ENCODE measurements at regions not wholly inside any gene's neighbourhood (a gene's known extent, or its start where the extent isn't known, plus 50 kb on each side); places are given as distances from the start of the nearest gene placed in this dataset.
A peak's percentile ranks its signal among the peaks of the same experiment; 100 is the strongest.
"Not testable (repeated sequence)": the region's sequence is repeated elsewhere in the genome, so short reads cannot be mapped to it uniquely, and the experiment has no call there.

- Mint-ChIP-seq H3K36me3 (ENCODE audit: low read depth) (no peaks in the 10 kb centered on the region), H3K4me3 (no peak overlapping the region), H3K4me1 (no peaks in the 10 kb centered on the region), H3K27ac (no peak overlapping the region), H3K27me3 (peaks cover 49% of the 10 kb centered on the region), H3K9me3 (peaks cover 10% of the 10 kb centered on the region)
- ATAC-seq (replicated peaks), result no peak
Measured at GRCh38 chr20:63145156-63145555, 70.8 kb downstream of the YTHDF1 start.

- Mint-ChIP-seq H3K27me3 (peaks cover 39% of the 10 kb centered on the region), H3K9me3 (peaks cover 3% of the 10 kb centered on the region), H3K27ac (no peak overlapping the region), H3K4me3 (no peak overlapping the region), H3K4me1 (no peaks in the 10 kb centered on the region), H3K36me3 (ENCODE audit: low read depth) (no peaks in the 10 kb centered on the region)
- ATAC-seq (replicated peaks), result no peak
Measured at GRCh38 chr20:63142933-63143332, 73.0 kb downstream of the YTHDF1 start.

- peaks cover 26% of the 10 kb centered on the region for H3K27me3 Mint-ChIP-seq
- no peaks in the 10 kb centered on the region for H3K9me3 Mint-ChIP-seq
- no peaks in the 10 kb centered on the region for H3K4me1 Mint-ChIP-seq
- H3K36me3 Mint-ChIP-seq (ENCODE audit: low read depth), result no peaks in the 10 kb centered on the region
- no peak overlapping the region for H3K4me3 Mint-ChIP-seq
- H3K27ac Mint-ChIP-seq, result no peak overlapping the region
- no peak for ATAC-seq (replicated peaks)
Measured at GRCh38 chr20:63141531-63141930, 74.4 kb downstream of the YTHDF1 start.

GRCh38 chr20:63140514-63141433 lies 75.2 kb downstream of the YTHDF1 start:
- Mint-ChIP-seq H3K27me3 (peaks cover 24% of the 10 kb centered on the region), H3K27ac (no peak overlapping the region), H3K9me3 (no peaks in the 10 kb centered on the region), H3K4me3 (no peak overlapping the region), H3K4me1 (no peaks in the 10 kb centered on the region), H3K36me3 (ENCODE audit: low read depth) (no peaks in the 10 kb centered on the region)
- ATAC-seq (replicated peaks), result no peak

GRCh38 chr20:63139837-63140236 lies 76.1 kb downstream of the YTHDF1 start:
- H3K9me3 Mint-ChIP-seq, result no peaks in the 10 kb centered on the region
- peaks cover 21% of the 10 kb centered on the region for H3K27me3 Mint-ChIP-seq
- no peak for ATAC-seq (replicated peaks)
- no peaks in the 10 kb centered on the region for H3K36me3 Mint-ChIP-seq (ENCODE audit: low read depth)
- no peaks in the 10 kb centered on the region for H3K4me1 Mint-ChIP-seq
- H3K4me3 Mint-ChIP-seq, result no peak overlapping the region
- H3K27ac Mint-ChIP-seq, result no peak overlapping the region

- Mint-ChIP-seq H3K27me3 (peaks cover 21% of the 10 kb centered on the region), H3K9me3 (no peaks in the 10 kb centered on the region), H3K27ac (no peak overlapping the region), H3K36me3 (ENCODE audit: low read depth) (no peaks in the 10 kb centered on the region), H3K4me1 (no peaks in the 10 kb centered on the region), H3K4me3 (no peak overlapping the region)
- no peak for ATAC-seq (replicated peaks)
Measured at GRCh38 chr20:63139356-63139755, 76.6 kb downstream of the YTHDF1 start.

- H3K9me3 Mint-ChIP-seq, result no peaks in the 10 kb centered on the region
- no peak overlapping the region for H3K4me3 Mint-ChIP-seq
- H3K4me1 Mint-ChIP-seq, result no peaks in the 10 kb centered on the region
- H3K27ac Mint-ChIP-seq, result no peak overlapping the region
- H3K27me3 Mint-ChIP-seq, result peaks cover 16% of the 10 kb centered on the region
- no peaks in the 10 kb centered on the region for H3K36me3 Mint-ChIP-seq (ENCODE audit: low read depth)
- ATAC-seq (replicated peaks), result no peak
Measured at GRCh38 chr20:63138855-63139341, 77.0 kb downstream of the YTHDF1 start.

- Mint-ChIP-seq H3K27me3 (peaks cover 14% of the 10 kb centered on the region), H3K36me3 (ENCODE audit: low read depth) (no peaks in the 10 kb centered on the region), H3K9me3 (no peaks in the 10 kb centered on the region), H3K4me1 (no peaks in the 10 kb centered on the region), H3K27ac (no peak overlapping the region), H3K4me3 (no peak overlapping the region)
- ATAC-seq (replicated peaks), result no peak
Measured at GRCh38 chr20:63137851-63138415, 78.0 kb downstream of the YTHDF1 start.

- ATAC-seq (replicated peaks), result no peak
- H3K4me3 Mint-ChIP-seq, result no peak overlapping the region
- H3K9me3 Mint-ChIP-seq, result no peaks in the 10 kb centered on the region
- no peaks in the 10 kb centered on the region for H3K36me3 Mint-ChIP-seq (ENCODE audit: low read depth)
- H3K4me1 Mint-ChIP-seq, result no peaks in the 10 kb centered on the region
- H3K27me3 Mint-ChIP-seq, result peaks cover 5% of the 10 kb centered on the region
- H3K27ac Mint-ChIP-seq, result no peak overlapping the region
Measured at GRCh38 chr20:63136296-63136695, 79.6 kb downstream of the YTHDF1 start.

GRCh38 chr20:63135411-63135810 lies 80.5 kb downstream of the YTHDF1 start:
- no peak overlapping the region for H3K4me3 Mint-ChIP-seq
- peaks cover 5% of the 10 kb centered on the region for H3K27me3 Mint-ChIP-seq
- H3K36me3 Mint-ChIP-seq (ENCODE audit: low read depth), result no peaks in the 10 kb centered on the region
- no peaks in the 10 kb centered on the region for H3K4me1 Mint-ChIP-seq
- H3K27ac Mint-ChIP-seq, result no peak overlapping the region
- ATAC-seq (replicated peaks), result no peak
- no peaks in the 10 kb centered on the region for H3K9me3 Mint-ChIP-seq

GRCh38 chr20:63134711-63135361 lies 81.1 kb downstream of the YTHDF1 start:
- not testable (repeated sequence) for H3K9me3 Mint-ChIP-seq, H3K4me1 Mint-ChIP-seq

GRCh38 chr20:63134201-63134612 lies 81.7 kb downstream of the YTHDF1 start:
- no peaks in the 10 kb centered on the region for H3K4me1 Mint-ChIP-seq
- H3K4me3 Mint-ChIP-seq, result no peak overlapping the region
- peaks cover 9% of the 10 kb centered on the region for H3K27me3 Mint-ChIP-seq
- no peaks in the 10 kb centered on the region for H3K36me3 Mint-ChIP-seq (ENCODE audit: low read depth)
- no peaks in the 10 kb centered on the region for H3K9me3 Mint-ChIP-seq
- no peak overlapping the region for H3K27ac Mint-ChIP-seq
- no peak for ATAC-seq (replicated peaks)

More at GRCh38 chr20:63134711-63135361, 81.1 kb downstream of the YTHDF1 start:
- not testable (repeated sequence) for H3K27ac Mint-ChIP-seq; H3K36me3 Mint-ChIP-seq (ENCODE audit: low read depth); H3K4me3 Mint-ChIP-seq; H3K27me3 Mint-ChIP-seq
- peak; percentile 55 for ATAC-seq (replicated peaks)

GRCh38 chr20:63133481-63134091 lies 82.3 kb downstream of the YTHDF1 start:
- H3K36me3 Mint-ChIP-seq (ENCODE audit: low read depth), result no peaks in the 10 kb centered on the region
- ATAC-seq (replicated peaks), result no peak
- no peak overlapping the region for H3K4me3 Mint-ChIP-seq
- H3K9me3 Mint-ChIP-seq, result no peaks in the 10 kb centered on the region
- H3K4me1 Mint-ChIP-seq, result no peaks in the 10 kb centered on the region
- no peak overlapping the region for H3K27ac Mint-ChIP-seq
- peaks cover 9% of the 10 kb centered on the region for H3K27me3 Mint-ChIP-seq

- no peaks in the 10 kb centered on the region for H3K36me3 Mint-ChIP-seq (ENCODE audit: low read depth)
Measured at GRCh38 chr20:63132715-63133471, 83.0 kb downstream of the YTHDF1 start.

More at GRCh38 chr20:63132715-63133471, 83.0 kb downstream of the YTHDF1 start:
- H3K27me3 Mint-ChIP-seq, result peaks cover 5% of the 10 kb centered on the region
- H3K4me1 Mint-ChIP-seq, result no peaks in the 10 kb centered on the region
- no peak overlapping the region for H3K27ac Mint-ChIP-seq
- ATAC-seq (replicated peaks), result no peak
- H3K9me3 Mint-ChIP-seq, result no peaks in the 10 kb centered on the region
- H3K4me3 Mint-ChIP-seq, result no peak overlapping the region

All from activated T-helper 17 cell treated with anti-CD3 and anti-CD28 coated beads, Interleukin-2, amount 50 U/mL, for 72 hours (primary cell).